IPS DF 4.7 (cell line): ENCODE measurements at regions not wholly inside any gene's neighbourhood (a gene's known extent, or its start where the extent isn't known, plus 50 kb on each side); places are given as distances from the start of the nearest gene placed in this dataset.
A peak's percentile ranks its signal among the peaks of the same experiment; 100 is the strongest.
"Not testable (repeated sequence)": the region's sequence is repeated elsewhere in the genome, so short reads cannot be mapped to it uniquely, and the experiment has no call there.

Experiments
- DNase-seq: peaks from one replicate; pipeline ENCODE4 v3.0.0-alpha.2; 2013; ENCODE audit warnings: low spot score; ENCODE audit errors: extremely low read depth

- DNase-seq, result no peak
Measured at GRCh38 chr6:9316831-9317230, 881.5 kb upstream of the SLC35B3 start.

- no peak for DNase-seq
Measured at GRCh38 chr6:9315966-9316650, 880.8 kb upstream of the SLC35B3 start.

- no peak for DNase-seq
Measured at GRCh38 chr6:9308284-9308683, 872.9 kb upstream of the SLC35B3 start.

GRCh38 chr6:9307786-9308185 lies 872.4 kb upstream of the SLC35B3 start:
- DNase-seq, result no peak

- DNase-seq, result no peak
Measured at GRCh38 chr6:9307187-9307586, 871.8 kb upstream of the SLC35B3 start.

DNA sequence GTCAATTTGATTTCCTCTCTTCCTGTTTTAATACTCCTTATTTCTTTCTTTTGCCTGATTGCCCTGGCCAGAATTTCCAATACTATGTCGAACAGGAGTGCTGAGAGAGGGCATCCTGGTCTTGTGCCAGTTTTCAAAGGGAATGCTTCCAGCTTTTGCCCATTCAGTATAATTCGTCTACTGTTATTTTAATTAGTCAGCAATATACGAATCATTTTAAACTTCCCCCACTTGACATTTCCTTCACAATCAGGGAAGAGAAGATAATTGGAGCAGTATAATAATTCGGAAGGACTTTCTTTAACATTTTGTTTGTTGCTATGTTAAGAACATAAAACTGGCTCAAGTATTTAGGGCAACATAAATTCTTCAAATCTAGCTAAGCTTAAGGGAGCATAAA lies 860.3 kb upstream of the SLC35B3 start:
- no peak for DNase-seq

GRCh38 chr6:9292975-9293374 lies 857.6 kb upstream of the SLC35B3 start:
- DNase-seq, result no peak

DNA sequence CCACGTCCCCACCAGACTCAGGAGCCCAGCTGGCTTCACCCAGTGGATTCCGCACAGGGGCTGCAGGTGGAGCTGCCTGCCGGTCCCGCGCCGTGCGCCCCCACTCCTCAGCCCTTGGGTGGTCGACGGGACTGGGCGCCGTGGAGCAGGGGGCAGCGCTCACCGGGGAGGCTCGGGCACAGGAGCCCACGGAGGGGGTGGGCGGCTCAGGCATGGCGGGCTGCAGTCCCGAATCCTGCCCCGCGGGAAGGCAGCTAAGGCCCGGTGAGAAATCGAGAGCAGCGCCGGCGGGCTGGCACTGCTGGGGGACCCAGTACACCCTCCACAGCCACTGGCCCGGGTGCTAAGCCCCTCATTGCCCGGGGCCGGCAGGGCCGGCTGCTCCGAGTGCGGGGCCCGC lies 855.0 kb upstream of the SLC35B3 start:
- DNase-seq, result not testable (repeated sequence)

- no peak for DNase-seq
Measured at GRCh38 chr6:9272671-9273070, 837.3 kb upstream of the SLC35B3 start.

DNA sequence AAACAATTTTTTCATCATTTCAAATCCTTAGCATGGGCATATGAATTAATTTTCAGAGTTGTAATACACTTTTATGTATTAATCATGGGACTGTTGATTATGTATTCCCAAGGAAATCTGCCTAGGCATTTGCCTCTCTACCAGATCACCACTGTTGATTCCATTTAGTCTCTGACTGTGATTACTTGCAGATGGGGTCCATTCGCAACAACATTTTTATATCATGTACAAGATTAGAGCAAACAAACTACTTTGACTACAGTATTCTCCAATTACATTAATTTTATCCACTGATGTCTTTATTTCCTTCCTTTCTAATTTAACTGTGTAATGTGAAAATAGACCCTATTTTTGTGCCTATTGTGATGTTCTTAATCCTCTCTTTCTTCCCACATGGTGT lies 831.4 kb upstream of the SLC35B3 start:
- no peak for DNase-seq

DNA sequence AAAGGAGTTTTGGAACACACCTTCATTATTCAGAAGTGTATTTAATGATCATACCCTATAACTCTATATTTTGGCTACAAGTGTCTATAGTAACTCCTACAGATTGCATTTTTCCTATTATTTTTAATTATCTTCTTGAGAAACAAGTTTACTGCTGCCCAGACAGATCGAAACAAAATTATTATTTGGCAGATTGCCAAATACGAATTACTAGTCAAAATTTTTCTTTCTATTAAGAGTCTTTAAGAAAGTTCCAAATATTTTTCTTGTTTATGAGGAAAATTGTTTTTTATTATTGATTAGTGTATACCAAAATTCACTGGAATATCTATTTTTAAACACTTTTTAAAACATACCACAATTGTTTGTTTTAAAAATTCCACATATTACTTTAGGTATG lies 821.9 kb upstream of the SLC35B3 start:
- DNase-seq, result no peak

DNA sequence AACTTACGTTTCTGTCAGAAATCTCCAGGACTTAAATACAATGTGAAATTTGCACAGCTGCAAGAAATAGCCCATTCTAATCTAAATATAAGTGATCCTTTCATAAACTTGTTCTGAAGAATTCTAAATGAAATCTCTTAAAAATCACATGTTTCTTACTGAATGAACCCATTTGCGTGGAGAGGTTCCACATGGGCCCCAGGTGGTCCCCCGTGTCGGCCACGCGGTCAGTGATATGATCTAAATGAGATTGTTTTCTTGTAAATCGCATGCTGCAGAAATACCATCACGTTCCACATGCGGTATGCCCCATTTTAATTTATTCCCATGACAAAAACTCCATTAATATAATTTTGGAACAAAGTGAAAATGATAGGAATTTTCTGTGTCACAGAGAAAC lies 818.9 kb upstream of the SLC35B3 start:
- DNase-seq, result no peak

GRCh38 chr6:9252799-9253198 lies 817.5 kb upstream of the SLC35B3 start:
- DNase-seq, result no peak

DNA sequence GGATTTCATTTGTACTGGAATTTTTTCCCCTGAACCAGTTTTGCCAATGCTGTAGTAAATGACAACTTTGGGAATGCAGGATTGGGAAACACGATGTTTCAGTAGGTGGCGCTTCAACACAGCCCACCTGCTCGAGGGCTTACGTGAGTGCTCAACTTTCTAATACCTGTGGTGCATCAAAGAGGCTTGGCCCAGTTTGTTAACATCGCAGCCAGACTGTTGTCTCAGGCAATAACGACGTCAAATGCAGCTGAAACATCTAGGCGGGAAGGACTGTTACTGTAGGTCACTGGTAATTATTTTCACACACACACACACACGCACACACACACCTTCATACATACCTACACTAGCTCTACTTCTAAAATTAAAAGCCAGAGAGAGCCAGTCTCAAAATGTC lies 815.5 kb upstream of the SLC35B3 start:
- DNase-seq, result peak; percentile 56

DNA sequence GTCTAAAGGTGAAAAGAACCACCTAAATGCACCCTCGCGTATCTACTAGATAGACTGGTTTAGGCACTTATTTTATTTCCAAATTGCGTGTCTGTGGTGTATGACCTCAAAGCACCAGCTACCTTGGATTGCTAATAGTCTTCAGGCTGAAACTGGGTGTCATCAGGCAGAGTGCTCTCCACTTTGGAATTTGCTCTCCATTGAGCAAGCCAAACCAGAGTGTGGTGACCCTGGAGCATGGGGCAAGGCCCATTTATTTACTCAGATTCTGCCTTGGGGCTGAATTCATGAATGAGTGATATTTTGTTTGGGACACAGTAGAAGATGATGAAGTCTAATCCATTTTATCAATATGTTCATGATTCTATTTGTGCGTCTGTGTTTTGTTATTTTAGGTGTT lies 812.8 kb upstream of the SLC35B3 start:
- DNase-seq, result no peak

DNA sequence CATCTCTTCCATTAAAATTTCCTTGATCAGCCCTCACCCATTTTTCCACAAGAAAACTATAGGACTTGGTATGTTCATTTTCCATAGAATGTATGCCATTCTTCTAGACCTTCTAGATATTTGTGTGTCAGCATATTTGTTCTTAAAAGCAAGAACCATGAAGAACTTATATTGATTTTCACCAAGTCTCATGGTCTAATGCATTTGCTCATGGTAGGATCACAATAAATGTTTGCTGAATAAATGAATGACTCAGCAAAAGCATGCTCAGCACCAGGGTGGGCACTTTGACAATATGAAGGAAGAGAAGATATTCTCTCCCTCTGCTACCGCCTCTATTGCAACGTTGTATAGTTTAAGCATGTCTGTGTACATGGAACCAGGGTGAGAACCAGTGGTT lies 805.5 kb upstream of the SLC35B3 start:
- no peak for DNase-seq

DNA sequence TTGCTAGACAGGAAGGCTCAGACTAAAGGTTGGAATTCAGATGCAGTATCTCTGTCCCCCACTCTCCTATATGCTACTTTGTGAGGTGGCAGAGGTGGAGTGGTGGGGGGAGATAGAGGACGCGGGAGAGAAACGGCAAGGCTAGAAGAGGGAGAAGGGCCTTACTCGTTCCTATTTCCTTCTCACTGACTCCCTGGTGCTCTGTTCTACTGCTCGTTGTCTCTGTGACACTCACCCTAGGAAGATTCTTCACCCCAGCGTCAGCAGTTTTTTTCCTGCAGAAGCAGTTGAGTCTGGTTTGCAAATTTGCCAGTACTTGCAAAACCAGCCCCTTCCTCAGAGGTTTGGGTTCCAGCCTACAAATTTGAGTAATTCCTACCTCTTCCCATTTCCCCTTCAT lies 801.1 kb upstream of the SLC35B3 start:
- no peak for DNase-seq

DNA sequence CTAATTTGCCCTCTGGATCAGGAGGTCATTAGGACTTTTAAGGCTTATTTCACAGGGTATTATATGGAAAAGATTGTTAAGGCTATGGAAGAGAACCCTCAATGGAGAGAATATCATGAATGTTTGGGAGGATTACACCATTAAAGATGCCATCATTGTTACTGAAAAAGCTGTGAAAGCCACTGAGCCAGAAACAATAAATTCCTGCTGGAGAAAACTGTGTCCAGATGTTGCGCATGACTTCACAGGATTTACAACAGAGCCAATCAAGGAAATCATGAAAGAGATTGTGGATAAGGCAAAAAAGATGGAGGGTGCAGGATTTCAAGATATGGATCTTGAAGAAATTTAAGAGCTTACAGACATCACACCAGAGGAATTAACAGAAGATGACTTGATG lies 798.3 kb upstream of the SLC35B3 start:
- DNase-seq, result no peak

DNA sequence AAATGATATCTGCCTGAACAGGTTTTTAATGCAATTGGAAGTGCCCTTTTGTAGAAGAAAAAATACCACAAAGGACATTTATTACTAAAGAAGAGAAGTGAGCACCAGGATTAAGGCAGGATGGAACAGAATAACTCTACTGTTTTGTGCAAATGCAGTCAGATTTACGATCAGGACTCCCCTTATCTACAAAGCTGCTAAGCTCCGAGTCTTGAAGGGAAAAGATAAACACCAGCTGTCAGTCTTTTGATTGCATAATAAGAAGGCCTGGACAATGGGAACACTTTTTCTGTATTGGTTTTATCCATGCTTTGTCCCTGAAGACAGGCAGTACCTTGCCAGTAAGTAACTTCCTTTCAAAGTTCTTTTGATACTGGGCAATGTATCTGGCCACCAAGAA lies 797.9 kb upstream of the SLC35B3 start:
- DNase-seq, result no peak

DNA sequence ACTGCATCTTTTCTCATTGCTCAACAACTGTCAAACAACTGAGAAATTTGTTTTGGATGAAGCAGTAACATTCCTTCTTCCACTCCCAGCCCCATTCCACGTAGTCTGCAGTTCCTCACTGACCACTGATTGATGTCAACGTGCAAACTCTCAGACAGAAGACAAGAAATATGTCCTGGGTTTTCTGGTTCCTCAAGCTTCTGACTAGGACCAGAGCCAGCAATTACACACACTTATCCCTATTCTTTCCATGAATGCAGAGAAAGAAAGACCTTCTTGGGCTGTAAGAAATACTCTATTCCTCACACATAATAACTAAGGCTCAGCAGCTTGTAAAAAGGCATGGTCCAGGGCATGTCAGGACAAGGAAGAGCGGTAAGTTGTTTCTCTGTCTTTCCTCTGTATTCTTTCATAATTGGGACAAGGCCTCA lies 790.1 kb upstream of the SLC35B3 start:
- no peak for DNase-seq

DNA sequence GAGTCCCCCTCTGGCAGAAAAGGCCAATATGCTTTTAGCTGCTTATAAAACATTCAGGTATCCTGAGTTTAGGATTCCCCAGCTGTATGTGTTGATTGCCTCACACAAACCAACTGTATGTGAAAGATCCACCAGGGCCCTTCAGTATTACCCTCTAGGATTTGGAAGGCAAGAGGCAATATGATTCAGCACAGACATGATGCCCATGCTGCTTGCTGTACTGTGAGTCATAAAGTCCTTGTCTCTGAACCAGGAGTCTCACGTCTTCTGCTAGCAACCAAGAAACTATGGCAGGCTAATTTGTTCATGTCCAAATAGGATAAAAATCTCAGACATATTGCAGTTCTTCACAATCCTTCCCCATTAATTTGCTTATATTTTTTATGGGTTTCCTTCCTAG lies 789.2 kb upstream of the SLC35B3 start:
- no peak for DNase-seq

- not testable (repeated sequence) for DNase-seq
Measured at GRCh38 chr6:9213717-9214116, 778.4 kb upstream of the SLC35B3 start.

DNA sequence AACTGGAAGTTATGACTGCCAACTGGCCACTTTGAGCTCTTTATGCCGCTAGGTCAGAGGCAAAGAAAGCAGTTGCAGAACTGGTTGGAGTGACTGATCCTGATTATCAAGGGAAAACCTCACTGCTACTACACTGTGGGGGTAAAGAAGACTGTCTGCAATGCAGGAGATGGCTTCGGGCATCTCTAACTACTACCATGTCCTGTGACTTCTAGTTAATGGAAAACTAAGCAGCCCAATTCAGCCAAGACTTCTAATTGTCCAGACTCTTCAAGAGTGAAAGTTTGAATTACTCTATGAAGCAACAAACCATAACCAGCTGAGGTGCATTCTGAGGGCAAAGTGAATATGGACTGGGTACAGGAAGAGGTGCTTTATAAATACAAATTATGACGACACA lies 773.6 kb upstream of the SLC35B3 start:
- no peak for DNase-seq

DNA sequence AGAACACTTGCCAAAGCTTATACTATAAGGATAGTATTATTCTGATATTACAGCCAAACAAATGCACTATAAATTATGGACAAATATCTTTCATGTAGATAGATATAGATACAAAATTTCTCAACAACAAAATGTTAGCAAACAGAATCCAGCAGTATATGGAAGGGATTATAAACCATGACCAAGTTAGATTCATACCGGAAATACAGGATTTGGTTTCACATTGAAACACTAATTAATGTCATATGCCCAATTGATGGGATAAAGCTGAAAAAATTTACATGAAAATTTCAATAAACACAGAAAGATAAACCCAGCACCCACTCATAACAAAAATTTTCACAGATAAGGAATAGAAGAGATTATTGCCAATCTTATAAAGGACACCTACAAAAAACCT lies 770.3 kb upstream of the SLC35B3 start:
- no peak for DNase-seq
